ENCODE measurements at regions not wholly inside any gene's neighbourhood (a gene's known extent, or its start where the extent isn't known, plus 50 kb on each side); places are given as distances from the start of the nearest gene placed in this dataset.

- no peak for FAIRE-seq
- 0% methylated on average over 2 of the region's 8 CpGs for WGBS (ENCODE audit: low lambda C conversion rate)
- H4K20me1 ChIP-seq (ENCODE audit: insufficient read depth, low read length) = no peaks in the 10 kb centered on the region
- H3K4me3 ChIP-seq (replicated peaks in 1 of 3; ENCODE audit: insufficient read depth in 1 of 3, low read depth in 2 of 3, low read length in 3 of 3) = no peak overlapping the region
- ATAC-seq = no peak
- no peak overlapping the region for H2AFZ ChIP-seq (ENCODE audit: low read length)
- H3K9ac ChIP-seq (ENCODE audit: insufficient read depth, low read depth, low read length) = no peak overlapping the region
- no peak for TF ChIP-seq TCF7L2 (IDR thresholded peaks at IDR 0.05; ENCODE audit: low read depth, low read length)
- no peak for TF ChIP-seq SRSF9 (IDR thresholded peaks at IDR 0.05; ENCODE audit: borderline replicate concordance, insufficient read depth, low read depth, low read length, poor library complexity, severe bottlenecking)
- TF ChIP-seq EP300 (IDR thresholded peaks at IDR 0.05; ENCODE audit: low read depth in 2 of 2, low read length in 2 of 2) = no peak
- TF ChIP-seq EP300 (CRISPR knock-in tag; IDR thresholded peaks at IDR 0.05; ENCODE audit: borderline replicate concordance) = no peak
- no peak overlapping the region for H3K4me2 ChIP-seq (ENCODE audit: low read depth, low read length)
- CTCF ChIA-PET (ENCODE audit: low intra/inter-chr PET ratio, low total read pairs) = interaction anchor here (4.2 kb wide), 1 partner anchor 226 kb away, joined by 69 read pairs; no protein-coding TSS in a partner anchor
- no TSS peak for BruUV-seq (replicated peaks)
- no peak for DNase-seq (ENCODE audit: low spot score)
- POLR2A ChIA-PET = no interaction called here
- H3K9me3 ChIP-seq (ENCODE audit: low read length) = no peaks in the 10 kb centered on the region
- in situ Hi-C loops (cut with HindIII; ENCODE audit: extremely low pct_ligation_motif_present, low pct_unique_long_range_greater_than_20kb) = loop anchor here (5.0 to 25.0 kb wide), 2 partner anchors 205 to 225 kb away; no protein-coding TSS in a partner anchor
- no peaks in the 10 kb centered on the region for H3K36me3 ChIP-seq (replicated peaks in 1 of 2; ENCODE audit: control insufficient read depth in 1 of 2, insufficient read depth in 2 of 2, low read length in 2 of 2)
- H3K27ac ChIP-seq (ENCODE audit: extremely low read length, insufficient read depth, low read length) = no peak overlapping the region
- H3K79me2 ChIP-seq (ENCODE audit: insufficient read depth, low read length) = no peaks in the 10 kb centered on the region
- intact Hi-C loops (cut with micrococcal nuclease; ENCODE audit: unreplicated experiment) = loop anchor here (1.0 kb wide), 2 partner anchors 199 to 227 kb away; no protein-coding TSS in a partner anchor
- peaks cover 0 to 14% of the 10 kb centered on the region in 2 experiments; a peak in 2 of 5 replicates for H3K27me3 ChIP-seq (ENCODE audit: control insufficient read depth in 1 of 2, insufficient read depth in 2 of 2, low read length in 2 of 2)
- H3K4me1 ChIP-seq (ENCODE audit: insufficient read depth, low read length) = no peaks in the 10 kb centered on the region
Measured at GRCh38 chr11:113531575-113532451, 56.6 kb upstream of the DRD2 start.

- no peaks in the 10 kb centered on the region for H3K4me1 ChIP-seq (ENCODE audit: insufficient read depth, low read length)
- H3K36me3 ChIP-seq (replicated peaks in 1 of 2; ENCODE audit: control insufficient read depth in 1 of 2, insufficient read depth in 2 of 2, low read length in 2 of 2) = no peaks in the 10 kb centered on the region
- ATAC-seq = no peak
- H3K79me2 ChIP-seq (ENCODE audit: insufficient read depth, low read length) = no peaks in the 10 kb centered on the region
- no peak overlapping the region for H3K27ac ChIP-seq (ENCODE audit: extremely low read length, insufficient read depth, low read length)
- WGBS (ENCODE audit: low lambda C conversion rate) = 0% methylated on average over 3 of the region's 3 CpGs
- H3K27me3 ChIP-seq (ENCODE audit: control insufficient read depth in 1 of 2, insufficient read depth in 2 of 2, low read length in 2 of 2) = peaks cover 0 to 14% of the 10 kb centered on the region in 2 experiments; a peak in 2 of 5 replicates
- no peak for TF ChIP-seq ZNF451 (CRISPR knock-in tag; IDR thresholded peaks at IDR 0.05)
- no peak overlapping the region for H2AFZ ChIP-seq (ENCODE audit: low read length)
- H3K9ac ChIP-seq (ENCODE audit: insufficient read depth, low read depth, low read length) = no peak overlapping the region
- H4K20me1 ChIP-seq (ENCODE audit: insufficient read depth, low read length) = no peaks in the 10 kb centered on the region
- POLR2A ChIA-PET = no interaction called here
- no TSS peak for BruUV-seq (replicated peaks)
- CTCF ChIA-PET (ENCODE audit: low intra/inter-chr PET ratio, low total read pairs) = interaction anchor here (4.2 kb wide), 1 partner anchor 226 kb away, joined by 69 read pairs; no protein-coding TSS in a partner anchor
- intact Hi-C loops (cut with micrococcal nuclease; ENCODE audit: unreplicated experiment) = no loop called here
- H3K4me2 ChIP-seq (ENCODE audit: low read depth, low read length) = no peak overlapping the region
- in situ Hi-C loops (cut with HindIII; ENCODE audit: extremely low pct_ligation_motif_present, low pct_unique_long_range_greater_than_20kb) = loop anchor here (5.0 to 25.0 kb wide), 2 partner anchors 206 to 224 kb away; no protein-coding TSS in a partner anchor
- no peaks in the 10 kb centered on the region for H3K9me3 ChIP-seq (ENCODE audit: low read length)
- DNase-seq (ENCODE audit: low spot score) = no peak
- no peak overlapping the region for H3K4me3 ChIP-seq (replicated peaks in 1 of 3; ENCODE audit: insufficient read depth in 1 of 3, low read depth in 2 of 3, low read length in 3 of 3)
- no peak for FAIRE-seq
Measured at GRCh38 chr11:113531083-113531482, 55.9 kb upstream of the DRD2 start.

Measured in HepG2 (cell line).